Smooth muscle cell (in vitro differentiated cells): ENCODE measurements at regions not wholly inside any gene's neighbourhood (a gene's known extent, or its start where the extent isn't known, plus 50 kb on each side); places are given as distances from the start of the nearest gene placed in this dataset.

ENCODE experiments used
- DNase-seq: peaks from one replicate; lab custom pipeline; 2025; ENCODE audit not compliant: unreplicated experiment; lab: John Stamatoyannopoulos, UW
- H2AFZ ChIP-seq: fragments of 200-600 bp; sonication (generic); 2 replicates; pipeline ENCODE4 v1.6.0; 2016; ENCODE audit warnings: antibody characterized with exemption, low read depth, mild to moderate bottlenecking
- H3F3A ChIP-seq: fragments of 200-600 bp; sonication (generic); 2 replicates; pipeline ENCODE4 v1.6.0; 2017; ENCODE audit warnings: antibody characterized with exemption, low read depth
- H3K27ac ChIP-seq: fragments of 200-600 bp; sonication (generic); 2 replicates; pipeline ENCODE4 v1.5.1; 2016; ENCODE audit warnings: low read depth, mild to moderate bottlenecking
- H3K27me3 ChIP-seq: fragments of 200-600 bp; sonication (generic); 2 replicates; pipeline ENCODE4 v1.6.1; 2016; ENCODE audit warnings: low read depth, mild to moderate bottlenecking
- H3K36me3 ChIP-seq: fragments of 200-600 bp; sonication (generic); 2 replicates; pipeline ENCODE4 v1.5.1; 2016; ENCODE audit warnings: low read depth
- H3K4me1 ChIP-seq: fragments of 200-600 bp; sonication (generic); 2 replicates; pipeline ENCODE4 v1.5.1; 2016; ENCODE audit warnings: low read depth
- H3K4me2 ChIP-seq: fragments of 200-600 bp; sonication (generic); 2 replicates; pipeline ENCODE4 v1.6.0; 2016; ENCODE audit warnings: mild to moderate bottlenecking
- H3K4me3 ChIP-seq: fragments of 200-600 bp; sonication (generic); 2 replicates; pipeline ENCODE4 v1.5.1; 2016; ENCODE audit warnings: mild to moderate bottlenecking
- H3K79me2 ChIP-seq: fragments of 200-600 bp; sonication (generic); 2 replicates; pipeline ENCODE4 v1.6.0; 2016; ENCODE audit warnings: low read depth, mild to moderate bottlenecking
- H3K9ac ChIP-seq: fragments of 200-600 bp; sonication (generic); 2 replicates; pipeline ENCODE4 v1.6.0; 2016; ENCODE audit warnings: low read depth
- H3K9me3 ChIP-seq: fragments of 200-600 bp; sonication (generic); replicated peaks from 2 replicates; pipeline ENCODE4 v1.5.1; 2016; ENCODE audit warnings: low read depth
- H4K20me1 ChIP-seq: fragments of 200-600 bp; sonication (generic); 2 replicates; pipeline ENCODE4 v1.6.0; 2016; ENCODE audit warnings: low read depth
- WGBS: methylation state at CpG from one replicate; pipeline ENCODE4 v1.1.7; 2016; ENCODE audit warnings: low lambda C conversion rate; 5-methylcytosine and 5-hydroxymethylcytosine counted together
- TF ChIP-seq, protein P1 (sequence below): fragments of 200-600 bp; sonication (generic); IDR thresholded peaks from 2 replicates; pipeline ENCODE4 v1.5.1; 2017; ENCODE audit warnings: borderline replicate concordance, mild to moderate bottlenecking, antibody characterized with exemption; ENCODE audit not compliant: insufficient read depth, poor library complexity, severe bottlenecking

DNA sequence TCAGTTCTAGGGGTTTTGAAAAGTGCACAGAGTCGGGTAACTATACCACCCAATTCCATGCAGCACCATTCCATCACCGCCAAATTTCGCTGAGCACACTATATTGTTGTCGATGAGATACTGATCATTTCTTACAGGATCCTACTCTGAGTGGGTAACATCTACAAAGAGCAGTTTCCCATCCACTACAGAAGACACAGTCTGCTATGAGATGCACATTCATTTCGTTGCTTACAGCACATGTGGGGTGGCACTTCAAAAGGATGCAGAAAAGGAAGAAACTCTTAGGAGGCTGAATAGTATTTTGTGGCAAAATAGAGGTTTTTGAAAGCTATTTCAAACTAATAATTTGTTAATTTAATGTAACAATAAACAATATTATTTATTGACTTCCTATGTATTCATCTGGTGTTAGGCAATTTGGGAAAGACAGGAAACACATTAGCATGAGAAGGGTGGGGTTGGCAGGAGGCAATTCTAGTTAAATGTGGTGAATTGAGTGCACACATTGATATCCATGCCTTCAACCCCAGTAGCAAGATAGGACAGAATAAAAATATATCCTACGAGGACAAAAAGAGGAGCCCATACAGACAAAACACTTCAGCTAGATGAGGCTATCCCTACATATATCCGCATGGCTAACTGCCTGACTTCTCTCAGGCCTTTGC is 186.8 kb upstream of the PARP11 start:
- H3K27ac ChIP-seq, result no peak overlapping the region
- no peaks in the 10 kb centered on the region for H3K9me3 ChIP-seq
- no peaks in the 10 kb centered on the region for H3K36me3 ChIP-seq
- no peak overlapping the region for H3K9ac ChIP-seq
- no peaks in the 10 kb centered on the region for H3K27me3 ChIP-seq
- no peak for DNase-seq
- 92% methylated on average over 7 of the region's 7 CpGs for WGBS
- H2AFZ ChIP-seq, result no peak overlapping the region
- no peaks in the 10 kb centered on the region for H3K79me2 ChIP-seq
- H3F3A ChIP-seq, result no peaks in the 10 kb centered on the region
- no peaks in the 10 kb centered on the region for H3K4me1 ChIP-seq
- H3K4me3 ChIP-seq, result no peak overlapping the region
- no peaks in the 10 kb centered on the region for H4K20me1 ChIP-seq
- TF ChIP-seq, protein P1, sequence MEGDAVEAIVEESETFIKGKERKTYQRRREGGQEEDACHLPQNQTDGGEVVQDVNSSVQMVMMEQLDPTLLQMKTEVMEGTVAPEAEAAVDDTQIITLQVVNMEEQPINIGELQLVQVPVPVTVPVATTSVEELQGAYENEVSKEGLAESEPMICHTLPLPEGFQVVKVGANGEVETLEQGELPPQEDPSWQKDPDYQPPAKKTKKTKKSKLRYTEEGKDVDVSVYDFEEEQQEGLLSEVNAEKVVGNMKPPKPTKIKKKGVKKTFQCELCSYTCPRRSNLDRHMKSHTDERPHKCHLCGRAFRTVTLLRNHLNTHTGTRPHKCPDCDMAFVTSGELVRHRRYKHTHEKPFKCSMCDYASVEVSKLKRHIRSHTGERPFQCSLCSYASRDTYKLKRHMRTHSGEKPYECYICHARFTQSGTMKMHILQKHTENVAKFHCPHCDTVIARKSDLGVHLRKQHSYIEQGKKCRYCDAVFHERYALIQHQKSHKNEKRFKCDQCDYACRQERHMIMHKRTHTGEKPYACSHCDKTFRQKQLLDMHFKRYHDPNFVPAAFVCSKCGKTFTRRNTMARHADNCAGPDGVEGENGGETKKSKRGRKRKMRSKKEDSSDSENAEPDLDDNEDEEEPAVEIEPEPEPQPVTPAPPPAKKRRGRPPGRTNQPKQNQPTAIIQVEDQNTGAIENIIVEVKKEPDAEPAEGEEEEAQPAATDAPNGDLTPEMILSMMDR, result no peak
- H3K4me2 ChIP-seq, result no peak overlapping the region

DNA sequence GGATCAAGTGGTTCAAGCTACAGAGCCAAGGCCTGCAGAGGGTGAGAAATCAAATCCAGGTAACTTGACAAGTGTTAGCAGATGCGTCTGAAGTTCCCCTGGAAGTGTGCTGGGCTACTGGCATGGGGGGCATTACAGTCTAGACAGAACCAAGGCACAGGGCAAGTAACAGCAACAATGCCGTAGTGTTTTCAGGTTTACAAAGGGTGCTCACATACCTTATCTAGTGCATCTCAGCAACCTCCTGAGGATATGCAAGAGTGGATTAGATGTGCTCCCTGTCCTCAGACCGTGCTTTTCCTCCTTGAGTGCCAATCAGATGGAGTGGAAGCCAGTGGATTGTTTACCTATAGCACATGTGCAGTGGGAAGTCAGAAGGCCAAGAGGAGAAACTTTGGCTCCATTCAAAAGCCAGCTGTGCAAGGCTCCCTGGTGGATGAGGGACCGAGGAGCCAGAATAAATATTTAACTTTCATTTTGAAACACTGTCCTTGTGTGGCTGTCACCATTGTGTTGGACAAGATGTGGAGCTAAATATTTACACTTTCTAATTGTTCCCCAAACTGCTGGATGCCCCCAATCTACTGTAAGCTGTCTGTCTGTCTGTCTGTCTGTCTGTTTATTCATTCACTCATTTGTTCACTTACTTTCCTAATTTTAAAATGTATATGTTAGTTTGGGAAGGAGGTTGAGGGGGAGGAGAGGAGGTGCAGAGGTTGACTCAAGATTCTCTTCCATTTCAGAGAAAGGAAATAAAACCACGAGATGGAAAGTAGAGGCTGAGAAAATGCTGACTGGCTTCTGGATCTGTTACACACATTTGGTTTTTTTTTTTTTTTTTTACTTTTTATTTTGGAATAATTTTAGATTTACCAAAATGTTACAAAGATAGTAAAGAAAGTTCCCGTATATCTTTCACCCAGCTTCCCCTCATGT is 184.0 kb upstream of the PARP11 start:
- Histone ChIP-seq H3K79me2 (no peaks in the 10 kb centered on the region), H3K36me3 (no peaks in the 10 kb centered on the region), H3K4me1 (no peaks in the 10 kb centered on the region), H3K4me3 (no peak overlapping the region), H3K9ac (no peak overlapping the region), H3K27ac (no peak overlapping the region), H2AFZ (no peak overlapping the region), H3K27me3 (no peaks in the 10 kb centered on the region), H3K9me3 (no peaks in the 10 kb centered on the region), H4K20me1 (no peaks in the 10 kb centered on the region), H3F3A (no peaks in the 10 kb centered on the region), H3K4me2 (no peak overlapping the region)
- WGBS, result 93% methylated on average over 6 of the region's 6 CpGs
- no peak for DNase-seq
- TF ChIP-seq, protein P1, result no peak

GRCh38 chr12:4054630-4055029 is 181.4 kb upstream of the PARP11 start:
- TF ChIP-seq, protein P1, result no peak
- no peak for DNase-seq
- no peak overlapping the region for H3K27ac ChIP-seq
- no peaks in the 10 kb centered on the region for H3K79me2 ChIP-seq
- 95% methylated on average over 2 of the region's 2 CpGs for WGBS
- no peaks in the 10 kb centered on the region for H4K20me1 ChIP-seq
- no peaks in the 10 kb centered on the region for H3K36me3 ChIP-seq
- no peaks in the 10 kb centered on the region for H3K4me1 ChIP-seq
- H3K27me3 ChIP-seq, result no peaks in the 10 kb centered on the region
- no peak overlapping the region for H3K4me3 ChIP-seq
- no peak overlapping the region for H3K9ac ChIP-seq
- no peak overlapping the region for H3K4me2 ChIP-seq
- no peaks in the 10 kb centered on the region for H3K9me3 ChIP-seq
- H3F3A ChIP-seq, result no peaks in the 10 kb centered on the region
- no peak overlapping the region for H2AFZ ChIP-seq
